T-helper 1 cell (primary cell): ENCODE measurements at regions not wholly inside any gene's neighbourhood (a gene's known extent, or its start where the extent isn't known, plus 50 kb on each side); places are given as distances from the start of the nearest gene placed in this dataset.

Experiments used
- DNase-seq, 5 donors: peaks; one replicate each; pipeline ENCODE4 v3.0.0-alpha.2; 2012 to 2020

DNA sequence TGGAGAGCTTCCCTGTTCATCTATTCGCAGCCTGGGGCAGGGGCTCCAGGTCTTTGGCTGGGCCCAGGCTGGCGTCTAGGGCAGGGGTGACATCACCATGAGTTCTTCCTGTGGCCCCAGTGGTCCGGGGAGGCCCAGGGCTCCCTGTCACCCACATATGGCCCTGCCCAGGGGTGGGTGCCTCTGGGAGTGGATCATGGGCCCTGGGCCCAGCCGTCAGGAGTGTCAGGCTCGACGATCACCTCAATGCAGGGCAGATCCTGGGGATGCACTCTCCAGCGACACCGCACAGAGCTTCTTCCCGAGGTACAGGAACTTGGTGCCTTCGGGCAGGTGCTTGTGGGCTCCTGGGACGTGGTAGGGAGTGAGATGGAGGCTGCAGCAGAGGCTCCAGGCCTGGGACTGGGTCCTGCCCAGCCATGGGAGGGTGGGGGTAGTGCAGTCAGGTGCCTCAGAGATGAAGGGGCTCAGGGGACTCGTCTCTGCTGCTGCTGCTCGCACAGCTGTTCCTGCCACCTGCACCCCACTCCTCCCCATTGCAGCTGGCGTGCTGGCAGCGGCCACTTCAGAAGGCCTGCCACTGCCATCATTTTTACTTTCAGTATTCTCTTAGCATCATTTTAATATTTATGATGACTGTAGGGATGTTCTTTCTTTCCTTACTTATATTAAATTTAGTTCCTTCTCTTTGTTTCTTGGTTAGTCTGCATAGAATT, 196.0 kb upstream of the VRK2 start:
- no peak for DNase-seq

- no peak for DNase-seq
Observed at GRCh38 chr2:57855212-57855611, 191.4 kb upstream of the VRK2 start.

- DNase-seq, result no peak
Observed at GRCh38 chr2:57859755-57860154, 186.9 kb upstream of the VRK2 start.

GRCh38 chr2:57862153-57862552, 184.5 kb upstream of the VRK2 start:
- no peak for DNase-seq

GRCh38 chr2:57862727-57863126, 183.9 kb upstream of the VRK2 start:
- no peak for DNase-seq

DNA sequence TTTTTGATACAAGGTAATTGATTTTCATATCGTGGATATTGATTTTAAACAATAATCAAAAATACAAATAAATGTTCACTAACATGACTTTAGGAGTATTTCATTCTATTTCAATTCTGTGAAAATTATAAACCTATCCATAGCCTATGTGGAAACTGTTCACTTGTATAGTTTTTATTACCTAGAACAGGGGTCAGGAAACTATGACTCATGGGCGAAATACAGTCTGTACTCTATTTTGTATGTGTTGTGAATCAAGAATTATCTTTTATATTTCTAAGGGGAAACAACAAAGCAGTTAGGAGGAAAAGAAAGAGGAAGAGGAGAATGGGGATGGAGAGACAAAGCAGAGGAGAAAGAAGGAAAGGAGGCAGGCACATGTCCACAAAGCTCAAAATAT, 181.7 kb upstream of the VRK2 start:
- DNase-seq, result no peak

DNA sequence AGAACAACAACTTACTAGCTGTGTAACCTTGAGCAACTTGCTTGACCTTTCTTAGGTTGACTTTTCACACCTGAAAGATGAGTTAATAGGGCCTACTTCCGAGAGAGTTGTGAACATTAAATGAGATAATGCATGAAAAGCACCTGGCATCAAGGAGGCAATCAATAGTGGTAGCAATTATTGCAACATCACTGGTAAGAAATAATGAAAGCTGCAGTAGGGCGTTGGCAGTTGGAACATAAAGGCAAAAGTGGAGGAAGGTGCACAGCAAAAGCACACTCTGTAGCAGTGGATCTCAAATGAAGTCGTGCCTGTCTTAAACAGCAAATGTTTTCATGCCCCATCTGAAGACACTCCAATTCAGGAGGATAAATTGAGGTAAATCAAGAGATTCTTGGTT, 178.9 kb upstream of the VRK2 start:
- no peak for DNase-seq

DNA sequence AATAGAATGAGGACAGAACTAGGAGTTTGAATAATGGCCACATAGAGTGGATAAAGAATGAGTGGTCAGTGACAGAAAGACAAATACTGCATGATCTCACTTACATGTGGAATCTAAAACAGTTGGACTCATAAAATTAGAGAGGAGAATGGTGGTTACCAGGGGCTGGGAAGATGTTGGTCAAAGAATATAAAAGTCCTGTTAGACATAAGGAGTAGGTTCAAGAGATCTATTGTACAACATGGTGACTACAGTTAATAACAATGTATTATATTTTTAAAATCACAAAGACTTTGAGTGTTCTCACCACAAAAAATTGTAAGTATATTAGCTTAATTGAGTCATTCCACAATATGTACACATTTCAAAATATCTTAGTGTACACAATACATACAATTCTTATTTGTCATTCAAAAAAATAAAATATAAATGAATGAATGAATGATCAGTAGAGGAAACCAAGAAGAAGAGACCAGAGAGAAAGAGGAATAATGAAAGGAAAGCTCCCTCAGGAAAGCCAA, 177.9 kb upstream of the VRK2 start:
- no peak for DNase-seq

DNA sequence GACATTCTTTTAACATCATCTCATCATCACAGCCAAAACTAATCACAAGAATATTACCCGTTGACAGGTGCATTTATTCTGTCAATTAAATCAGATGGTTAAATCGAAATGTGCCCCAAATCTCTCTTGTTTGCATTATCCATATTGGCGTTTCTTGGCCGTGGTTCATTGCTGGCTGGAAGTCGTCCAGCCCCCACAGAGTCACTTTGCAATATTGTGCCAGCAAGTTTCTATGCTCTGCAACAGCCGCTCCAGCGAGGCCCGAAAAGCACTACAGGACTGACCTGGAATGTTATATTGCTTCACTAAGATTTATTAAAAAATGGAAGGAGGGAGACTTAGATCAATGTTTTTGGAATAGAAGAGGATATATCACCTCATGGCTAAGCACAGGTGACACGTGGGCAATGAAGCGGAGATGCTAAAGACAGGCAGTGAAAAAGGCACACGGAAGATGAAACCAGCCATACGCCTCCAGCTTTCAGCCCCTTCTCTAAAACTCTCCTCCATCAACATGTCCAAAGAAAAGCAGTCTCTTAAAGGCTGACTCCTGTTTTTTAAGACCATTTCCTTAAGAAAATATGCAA, 176.8 kb upstream of the VRK2 start:
- no peak for DNase-seq

DNA sequence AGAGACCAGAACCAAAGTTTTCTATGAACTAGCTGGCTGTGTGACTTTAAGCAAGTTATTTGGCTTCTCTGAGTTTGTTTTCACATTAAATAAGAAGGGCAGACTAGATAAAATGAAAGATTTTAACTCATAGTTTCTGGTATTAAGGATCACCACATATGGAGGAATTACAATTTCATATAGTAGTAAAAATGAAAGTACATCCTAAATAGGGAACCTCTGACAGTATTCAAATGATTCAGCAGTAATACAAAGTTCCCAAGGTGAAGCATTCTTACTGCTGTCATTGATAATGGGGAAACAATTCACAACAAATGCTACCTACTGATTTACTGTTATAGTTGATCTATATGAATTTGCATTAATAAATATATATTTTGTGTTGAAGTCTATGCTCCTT, 170.3 kb upstream of the VRK2 start:
- DNase-seq, result no peak

DNA sequence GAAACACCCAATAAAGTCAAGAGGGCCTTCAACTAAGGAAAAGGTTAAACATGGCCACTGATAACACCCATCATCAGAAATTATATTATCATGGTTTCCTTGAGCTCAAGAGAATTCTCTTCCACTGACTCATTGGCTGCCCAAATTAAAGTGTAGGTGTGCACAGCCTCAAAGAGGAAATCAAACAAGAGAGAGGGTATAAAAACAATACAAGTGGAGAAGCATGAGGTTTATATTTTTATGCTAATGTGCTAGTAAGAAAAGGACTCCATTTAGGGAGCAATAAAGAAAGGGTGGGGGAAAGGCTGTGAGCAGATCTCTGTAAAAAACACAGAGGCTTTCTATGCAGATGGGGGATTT, 168.8 kb upstream of the VRK2 start:
- DNase-seq, result no peak

DNA sequence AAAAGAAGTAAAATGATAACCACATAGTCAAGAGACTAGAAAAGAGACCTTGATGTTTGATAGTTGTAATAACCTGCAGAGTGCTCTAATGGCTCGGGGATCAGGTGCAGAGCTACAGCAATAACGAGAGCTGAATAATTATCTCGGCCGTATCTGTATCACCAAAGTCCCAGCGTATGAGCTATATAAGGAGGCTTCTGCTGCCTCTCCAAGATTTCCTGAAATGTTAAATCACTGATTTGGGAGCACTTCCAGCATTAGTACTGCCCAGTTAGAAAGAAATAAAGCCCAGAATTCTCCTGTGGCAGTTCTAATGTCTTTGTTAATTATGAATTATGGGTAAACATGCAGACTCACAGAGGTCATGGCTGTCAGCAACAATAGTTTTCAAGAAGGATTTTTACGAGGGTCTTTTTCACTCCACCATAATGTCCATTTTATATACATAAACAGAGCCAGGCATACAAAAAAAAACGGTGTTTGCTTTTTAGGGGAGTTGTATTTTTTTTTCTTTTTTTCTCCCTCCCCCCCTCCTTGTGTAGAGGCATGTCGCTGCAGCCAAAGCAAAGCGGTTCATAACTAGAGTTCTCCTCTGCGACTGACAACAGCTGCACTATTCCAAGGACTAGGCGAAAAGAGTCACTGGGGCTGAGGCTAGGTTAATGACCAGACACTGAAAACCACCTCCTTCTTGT, 168.3 kb upstream of the VRK2 start:
- no peak for DNase-seq

DNA sequence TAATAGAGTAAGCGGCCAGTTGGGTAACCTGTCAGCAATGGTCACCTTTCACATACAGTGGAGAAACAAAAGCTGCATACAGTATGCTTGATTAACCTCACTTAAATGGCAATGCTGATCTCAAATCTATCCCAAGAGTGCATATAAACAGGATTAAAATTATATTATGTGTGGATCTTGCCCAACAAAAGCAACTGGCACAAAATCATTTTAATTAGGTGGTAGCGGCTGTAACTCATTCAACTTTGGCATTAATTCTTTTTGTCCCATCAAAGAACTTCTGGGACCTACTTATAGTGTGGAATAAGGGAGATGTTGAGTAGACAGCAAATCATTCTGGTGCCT, 167.8 kb upstream of the VRK2 start:
- no peak for DNase-seq

- DNase-seq, result no peak
Observed at GRCh38 chr2:57880446-57880845, 166.2 kb upstream of the VRK2 start.

DNA sequence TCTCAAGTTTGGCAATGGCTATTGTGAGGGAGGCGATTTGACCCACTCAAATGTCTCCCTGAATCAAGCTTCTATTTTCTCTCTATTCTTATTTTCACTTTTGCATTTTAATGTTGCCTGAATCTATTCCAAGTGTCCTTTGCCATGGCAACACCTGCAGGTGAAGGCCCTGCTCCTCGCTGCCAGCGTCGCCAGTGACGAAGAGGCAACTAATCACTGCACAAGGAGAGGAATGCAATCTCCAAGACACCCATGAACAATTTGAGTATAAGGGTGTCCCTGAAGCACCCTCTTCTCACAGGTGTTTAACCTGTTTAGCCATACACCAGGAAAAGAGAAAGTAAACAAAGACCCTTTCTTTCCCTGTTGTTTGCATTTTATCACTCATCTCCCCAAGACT, 165.6 kb upstream of the VRK2 start:
- no peak for DNase-seq

DNA sequence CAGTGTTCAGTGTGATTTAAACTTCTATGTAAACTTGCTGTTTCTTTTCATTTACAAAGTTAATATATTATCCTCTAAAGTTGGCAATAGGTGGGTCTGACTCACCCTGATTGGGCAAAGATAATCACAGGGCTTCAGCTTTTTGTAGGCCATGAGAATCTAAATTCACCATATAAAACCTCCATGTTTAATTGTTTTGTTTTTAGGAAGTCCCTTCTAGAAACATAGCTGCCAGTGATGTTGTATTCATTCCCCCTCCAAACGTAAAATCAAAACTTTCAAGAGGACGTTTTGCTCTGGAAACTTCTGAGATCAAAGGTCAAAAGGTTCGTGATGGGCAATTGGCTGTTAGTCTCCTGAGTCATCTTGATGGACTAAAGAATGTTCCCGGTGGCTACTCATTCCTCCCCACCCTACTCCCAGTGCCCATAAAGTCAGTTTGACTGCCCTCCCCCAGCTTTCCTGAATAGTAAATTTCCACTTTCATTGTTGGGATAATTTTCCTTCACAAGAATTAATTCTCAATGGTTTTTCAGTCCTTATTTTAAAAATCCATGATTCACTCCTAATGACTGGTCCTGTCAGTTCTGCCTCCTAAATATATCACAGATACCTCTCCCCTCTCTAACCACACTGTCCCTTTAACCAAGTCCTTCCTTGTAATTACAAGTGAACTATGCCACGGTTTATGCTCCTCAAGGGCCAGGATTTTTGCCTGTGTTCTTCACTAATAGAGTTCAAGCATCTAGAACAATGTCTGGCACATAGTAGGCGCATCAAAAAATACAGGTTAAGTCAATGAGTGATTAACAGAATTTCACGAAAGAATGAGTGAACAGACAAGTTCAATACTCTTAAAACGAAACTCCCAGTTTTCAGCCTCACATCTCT, 164.4 kb upstream of the VRK2 start:
- DNase-seq, result no peak

DNA sequence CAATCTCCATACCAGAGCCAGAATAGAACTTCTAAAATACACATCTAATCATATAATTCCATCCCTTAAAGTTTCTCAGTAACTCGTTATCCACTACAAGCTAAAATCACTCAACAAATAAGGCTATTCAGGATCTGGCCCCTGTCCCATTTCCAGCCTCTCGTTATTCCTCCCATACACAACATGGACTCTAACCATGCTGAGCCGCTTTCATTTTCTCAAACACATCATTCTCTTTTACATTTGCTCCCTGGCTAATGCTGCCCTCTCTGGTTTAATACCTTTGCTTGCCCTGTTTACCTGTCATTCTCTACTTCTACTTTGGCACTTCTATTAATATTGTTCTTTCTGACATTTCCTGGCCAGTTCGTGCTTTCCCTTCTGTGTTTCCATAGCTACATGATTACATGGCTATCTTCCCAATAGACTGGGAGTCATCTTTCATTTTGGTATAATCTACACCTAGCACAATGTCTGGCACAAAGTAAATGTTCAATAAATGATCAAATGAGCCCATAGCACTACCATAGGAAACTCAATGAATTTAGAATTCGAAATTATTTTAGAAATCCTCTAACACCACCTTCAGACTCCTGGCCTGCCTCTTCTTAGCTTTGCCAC, 163.6 kb upstream of the VRK2 start:
- no peak for DNase-seq

- no peak for DNase-seq
Observed at GRCh38 chr2:57884281-57884680, 162.3 kb upstream of the VRK2 start.

DNA sequence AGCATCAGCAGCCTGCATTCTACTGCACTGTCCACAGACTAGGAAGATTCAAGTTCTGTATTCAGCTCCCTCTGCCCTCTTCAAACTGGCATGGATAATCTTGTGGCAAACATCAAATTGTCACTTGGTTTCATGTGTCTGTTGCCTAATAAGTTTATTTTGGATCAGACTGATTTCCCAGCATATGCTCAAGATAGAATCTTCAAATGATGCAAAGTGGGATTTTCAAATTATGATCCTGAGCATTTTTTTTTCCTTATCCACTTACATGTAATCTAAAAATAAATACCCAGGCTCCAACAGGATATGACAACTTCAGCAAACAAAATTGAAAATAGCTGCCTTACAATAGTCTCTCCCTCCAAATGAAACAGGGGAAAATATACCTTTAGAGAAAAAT, 160.9 kb upstream of the VRK2 start:
- no peak for DNase-seq

GRCh38 chr2:57886161-57886786, 160.3 kb upstream of the VRK2 start:
- no peak for DNase-seq

DNA sequence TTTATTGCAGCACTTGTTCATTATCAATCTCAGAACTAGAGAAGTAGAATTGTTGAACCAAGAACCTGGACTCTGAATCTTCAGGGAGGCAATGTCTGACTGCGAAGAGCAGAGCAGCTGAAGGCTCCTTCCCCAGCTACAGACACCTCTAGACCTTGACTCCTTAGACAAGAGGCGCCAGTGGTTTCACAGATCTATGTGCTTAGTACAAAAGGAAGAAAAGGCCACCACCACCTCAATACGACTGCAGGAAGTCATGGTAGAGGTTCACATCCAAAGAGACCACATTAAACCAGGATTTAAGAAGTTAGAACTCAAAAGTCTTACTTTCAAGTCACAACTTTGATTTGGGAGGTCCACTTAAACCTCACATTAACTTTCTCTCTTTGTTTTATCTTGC, 158.1 kb upstream of the VRK2 start:
- no peak for DNase-seq

GRCh38 chr2:57890464-57890863, 156.1 kb upstream of the VRK2 start:
- DNase-seq, result no peak
